B cell (primary cell): ENCODE measurements at regions not wholly inside any gene's neighbourhood (a gene's known extent, or its start where the extent isn't known, plus 50 kb on each side); places are given as distances from the start of the nearest gene placed in this dataset.

ENCODE experiments used
- CTCF ChIP-seq: fragments of 200-600 bp; IDR thresholded peaks from one replicate; pipeline ENCODE4 v1.8.0; 2022; ENCODE audit warnings: antibody characterized with exemption, mild to moderate bottlenecking
- EZH2 ChIP-seq: IDR thresholded peaks from 2 replicates; pipeline ENCODE4 v1.6.1; 2012; ENCODE audit warnings: borderline replicate concordance, low read depth, mild to moderate bottlenecking, moderate library complexity, low read length; ENCODE audit not compliant: insufficient read depth, poor library complexity, severe bottlenecking

GRCh38 chr12:107485731-107486130 lies 199.9 kb upstream of the PWP1 start:
- TF ChIP-seq CTCF = no peak
- TF ChIP-seq EZH2 = no peak
